ENCODE measurements at regions not wholly inside any gene's neighbourhood (a gene's known extent, or its start where the extent isn't known, plus 50 kb on each side); places are given as distances from the start of the nearest gene placed in this dataset.
"Not testable (repeated sequence)": the region's sequence is repeated elsewhere in the genome, so short reads cannot be mapped to it uniquely, and the experiment has no call there.

DNA sequence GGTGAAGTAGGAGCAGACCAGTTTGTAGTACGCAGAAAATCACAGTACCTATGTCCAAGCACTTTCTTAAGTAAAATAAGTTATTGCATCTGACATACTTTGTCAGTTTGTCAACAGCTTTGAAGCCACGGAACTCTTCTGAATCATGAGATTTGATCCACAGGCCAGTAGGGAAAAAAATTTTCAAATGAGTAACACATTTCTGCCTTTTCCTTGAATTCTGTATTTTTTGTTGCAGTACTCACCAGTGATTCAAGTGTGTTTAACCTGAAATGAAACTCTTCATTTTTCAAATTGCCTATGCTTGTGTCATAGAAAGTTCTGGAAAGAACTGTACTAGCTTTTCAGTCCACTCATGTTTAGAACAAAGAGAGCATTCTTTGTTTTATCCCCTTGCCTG is 337.7 kb downstream of the GATA3 start:
- ATAC-seq (no peak), DNase-seq (ENCODE audit: missing footprints) (no peak)
- intact Hi-C loops (cut with DNase I), result no loop called here

DNA sequence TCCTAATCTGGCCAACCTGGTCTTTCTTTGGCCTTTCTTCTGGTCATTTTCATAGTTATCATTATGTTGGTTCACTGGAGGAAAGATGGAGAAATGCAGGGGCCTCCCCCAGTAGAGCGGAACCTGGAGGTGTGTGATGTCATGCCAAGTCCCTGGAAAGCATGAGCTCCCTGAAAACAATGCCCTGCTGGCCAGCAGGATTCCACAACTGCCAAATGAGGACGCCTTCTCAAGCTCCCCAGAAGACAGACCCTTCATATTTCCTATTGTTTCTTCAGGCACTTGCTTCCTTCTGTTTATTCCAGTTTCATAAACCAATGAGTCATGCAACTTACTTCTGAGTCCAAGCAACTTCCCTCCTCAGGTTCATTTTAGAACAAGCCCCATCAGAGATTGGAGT is 339.0 kb downstream of the GATA3 start:
- DNase-seq (ENCODE audit: missing footprints) (no peak), ATAC-seq (no peak)
- intact Hi-C loops (cut with DNase I), result no loop called here

- no peak for DNase-seq (ENCODE audit: missing footprints)
- intact Hi-C loops (cut with DNase I), result no loop called here
- no peak for ATAC-seq
Observed at GRCh38 chr10:8396675-8397074, 342.2 kb downstream of the GATA3 start.

- intact Hi-C loops (cut with DNase I), result no loop called here
- ATAC-seq (no peak), DNase-seq (ENCODE audit: missing footprints) (no peak)
Observed at GRCh38 chr10:8398771-8399170, 344.3 kb downstream of the GATA3 start.

GRCh38 chr10:8400151-8400550 is 345.7 kb downstream of the GATA3 start:
- intact Hi-C loops (cut with DNase I), result no loop called here
- ATAC-seq (no peak), DNase-seq (ENCODE audit: missing footprints) (no peak)

GRCh38 chr10:8400892-8401291 is 346.4 kb downstream of the GATA3 start:
- DNase-seq (ENCODE audit: missing footprints) (no peak), ATAC-seq (no peak)
- intact Hi-C loops (cut with DNase I), result no loop called here

- intact Hi-C loops (cut with DNase I), result no loop called here
- ATAC-seq (no peak), DNase-seq (ENCODE audit: missing footprints) (no peak)
Observed at GRCh38 chr10:8401531-8401930, 347.0 kb downstream of the GATA3 start.

- DNase-seq (ENCODE audit: missing footprints) (no peak), ATAC-seq (no peak)
- intact Hi-C loops (cut with DNase I), result no loop called here
Observed at GRCh38 chr10:8402576-8402975, 348.1 kb downstream of the GATA3 start.

DNA sequence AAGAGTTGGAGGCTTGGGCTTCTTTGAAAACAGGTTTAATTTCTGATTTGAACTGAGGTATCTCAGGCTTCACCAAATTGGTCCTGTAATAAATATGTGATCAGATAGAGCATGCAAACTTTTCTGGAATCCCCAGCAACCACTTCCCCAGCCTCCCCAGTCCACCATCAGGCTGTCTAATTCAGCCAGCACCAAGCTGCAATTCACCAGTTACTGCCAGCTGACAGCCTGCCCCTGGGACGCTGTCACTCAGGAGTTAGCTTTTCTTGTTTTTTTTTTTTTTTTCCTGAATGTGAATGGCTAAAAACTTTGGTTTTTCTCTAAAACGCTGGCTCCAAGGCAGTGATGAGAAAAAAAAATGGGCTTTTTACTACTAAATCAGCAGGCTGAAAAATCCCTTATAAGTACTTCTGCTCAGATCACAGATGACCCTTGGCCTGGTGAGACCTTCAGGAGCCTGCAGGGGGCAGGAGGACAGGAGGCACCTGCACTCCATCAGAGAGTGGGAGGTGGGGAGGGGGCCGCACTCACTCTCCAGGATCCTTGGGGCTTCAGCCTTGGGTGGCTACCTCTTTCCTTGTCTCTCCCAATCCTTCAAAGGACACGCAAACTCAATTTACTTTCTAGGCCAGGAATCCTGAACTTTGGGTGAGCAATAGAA is 349.4 kb downstream of the GATA3 start:
- DNase-seq (ENCODE audit: missing footprints) (no peak), ATAC-seq (no peak)
- intact Hi-C loops (cut with DNase I), result no loop called here

DNA sequence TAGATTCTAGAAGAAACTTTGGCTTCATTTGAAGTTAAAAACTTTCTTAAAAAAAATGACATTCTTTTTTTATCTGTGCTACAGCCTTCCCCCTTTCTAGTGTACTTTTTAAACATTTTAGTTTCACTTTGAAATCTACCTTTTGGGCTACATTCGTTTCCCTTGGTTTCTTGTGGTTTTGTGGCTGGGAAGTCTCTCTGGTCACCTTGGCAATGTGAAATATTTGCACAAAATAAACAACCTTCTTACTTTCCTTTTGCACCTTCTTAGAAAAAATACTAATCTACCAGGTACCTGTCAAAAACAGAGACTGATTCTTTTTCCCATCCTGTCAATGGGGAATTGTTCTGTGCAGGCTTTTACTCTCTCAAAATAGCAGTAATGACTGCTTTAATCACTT is 350.2 kb downstream of the GATA3 start:
- intact Hi-C loops (cut with DNase I), result no loop called here
- DNase-seq (ENCODE audit: missing footprints) (no peak), ATAC-seq (no peak)

GRCh38 chr10:8405596-8405995 is 351.1 kb downstream of the GATA3 start:
- ATAC-seq, result no peak
- DNase-seq (ENCODE audit: missing footprints), result no peak
- intact Hi-C loops (cut with DNase I), result no loop called here

DNA sequence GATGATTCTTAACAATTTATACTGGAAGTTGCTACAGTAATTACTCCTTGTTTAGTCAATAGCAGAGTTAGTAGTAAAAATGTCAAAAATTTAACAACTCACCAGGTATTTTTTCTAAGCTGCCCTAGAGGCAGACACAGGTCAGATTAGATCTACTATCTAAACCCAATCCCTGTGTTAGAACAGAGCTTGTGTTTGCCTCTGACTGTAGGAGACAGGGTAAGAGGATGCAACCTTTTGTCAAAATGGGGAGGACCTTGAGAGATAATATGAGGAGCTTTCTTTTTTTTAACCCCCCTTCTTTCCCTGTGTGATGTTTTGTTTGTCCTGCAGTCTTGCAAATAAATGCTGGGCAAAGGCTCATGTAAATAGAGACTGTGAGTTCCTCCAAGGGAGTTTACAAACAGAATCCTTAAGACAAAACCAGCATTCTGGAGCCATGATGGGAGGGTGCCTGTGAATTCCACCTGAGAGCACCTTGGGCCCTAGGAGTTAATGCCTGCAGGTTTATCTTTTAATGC is 353.1 kb downstream of the GATA3 start:
- no peak for DNase-seq (ENCODE audit: missing footprints)
- no peak for ATAC-seq
- intact Hi-C loops (cut with DNase I), result no loop called here

GRCh38 chr10:8410506-8410905 is 356.0 kb downstream of the GATA3 start:
- intact Hi-C loops (cut with DNase I), result no loop called here
- DNase-seq (ENCODE audit: missing footprints), result no peak
- ATAC-seq, result no peak

GRCh38 chr10:8412541-8412940 is 358.1 kb downstream of the GATA3 start:
- ATAC-seq (no peak), DNase-seq (ENCODE audit: missing footprints) (no peak)
- intact Hi-C loops (cut with DNase I), result no loop called here

- DNase-seq (ENCODE audit: missing footprints); intact Hi-C loops (cut with DNase I); ATAC-seq: not testable (repeated sequence)
Observed at GRCh38 chr10:8415029-8415428, 360.5 kb downstream of the GATA3 start.

DNA sequence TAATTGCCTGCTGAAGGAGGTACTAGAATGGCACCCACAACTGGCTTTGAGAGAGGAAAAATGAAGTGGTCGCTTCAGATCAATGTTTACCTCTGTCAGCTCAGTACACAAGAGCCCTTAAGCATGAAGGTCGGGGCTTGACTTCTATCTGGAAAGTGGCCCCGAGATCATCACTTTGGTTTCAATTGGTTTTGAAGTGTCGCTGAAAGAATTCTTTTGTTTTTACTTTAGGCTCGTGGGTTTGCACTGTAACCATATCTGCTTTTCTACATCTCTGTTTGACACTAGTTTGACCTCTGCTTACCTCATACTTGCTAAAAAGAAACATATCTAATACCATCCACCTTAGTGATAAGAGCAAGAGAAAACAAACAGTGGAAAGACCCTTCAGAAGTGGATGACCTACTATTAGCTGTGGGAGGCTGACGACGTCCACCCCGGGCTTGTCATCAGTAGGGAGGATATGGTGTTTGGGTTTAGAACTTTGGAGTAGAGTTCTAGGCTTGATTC is 361.8 kb downstream of the GATA3 start:
- no peak for ATAC-seq
- DNase-seq (ENCODE audit: missing footprints), result no peak
- intact Hi-C loops (cut with DNase I), result no loop called here

- DNase-seq (ENCODE audit: missing footprints) (no peak), ATAC-seq (no peak)
- intact Hi-C loops (cut with DNase I), result no loop called here
Observed at GRCh38 chr10:8416760-8417159, 362.3 kb downstream of the GATA3 start.

- intact Hi-C loops (cut with DNase I), result no loop called here
- ATAC-seq (no peak), DNase-seq (ENCODE audit: missing footprints) (no peak)
Observed at GRCh38 chr10:8417631-8418030, 363.1 kb downstream of the GATA3 start.

DNA sequence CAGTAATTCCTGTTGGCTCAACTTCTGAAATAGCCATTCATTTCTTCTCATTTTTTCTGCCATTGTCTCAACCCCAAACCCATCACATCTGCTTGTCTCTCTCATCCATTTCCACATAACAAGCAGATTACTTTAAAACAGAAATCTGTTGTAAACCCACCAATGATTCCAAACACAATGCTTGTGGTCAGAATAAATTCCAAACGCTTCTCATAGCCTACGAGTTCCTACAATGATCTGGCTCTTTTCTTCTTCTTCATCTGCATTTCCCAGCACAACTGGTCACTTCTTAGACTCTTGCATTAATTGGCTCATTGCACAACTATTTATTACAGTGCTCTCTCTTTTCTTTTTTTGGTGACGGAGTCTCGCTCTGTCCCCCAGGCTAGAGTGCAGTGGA is 364.1 kb downstream of the GATA3 start:
- ATAC-seq (no peak), DNase-seq (ENCODE audit: missing footprints) (no peak)
- intact Hi-C loops (cut with DNase I), result no loop called here

- intact Hi-C loops (cut with DNase I), result no loop called here
- ATAC-seq (no peak), DNase-seq (ENCODE audit: missing footprints) (no peak)
Observed at GRCh38 chr10:8420182-8420581, 365.7 kb downstream of the GATA3 start.

Measured in Right ventricle myocardium inferior (tissue), 1 donor.